ENCODE measurements at regions not wholly inside any gene's neighbourhood (a gene's known extent, or its start where the extent isn't known, plus 50 kb on each side); places are given as distances from the start of the nearest gene placed in this dataset.

- Histone ChIP-seq H3K4me3 (no peak overlapping the region), H3K36me3 (replicated peaks in 1 of 2; ENCODE audit: insufficient read depth in 1 of 2, low read depth in 2 of 2) (no peaks in the 10 kb centered on the region), H3K27ac (no peak overlapping the region), H3K27me3 (no peaks in the 10 kb centered on the region), H3K9me3 (no peaks in the 10 kb centered on the region), H3K4me1 (peaks cover 4% of the 10 kb centered on the region)
- intact Hi-C loops (cut with DNase I): no loop called here
- DNase-seq: peak in 3 of 4 donors; percentile 14 to 29 (median 18)
- 84 to 95% methylated on average over 1 of the region's 1 CpG for WGBS, 2 donors
- TF ChIP-seq CTCF (IDR thresholded peaks at IDR 0.05) (no peak), POLR2A (IDR thresholded peaks at IDR 0.05) (no peak)
- ATAC-seq: no peak
These were observed 124.2 kb upstream of the ADPGK start for GRCh38 chr15:72907733-72908132.

GRCh38 chr15:72902919-72903260 is 119.3 kb upstream of the ADPGK start:
- Histone ChIP-seq H3K9me3 (no peaks in the 10 kb centered on the region), H3K27ac (no peak overlapping the region), H3K4me3 (no peak overlapping the region), H3K36me3 (replicated peaks in 1 of 2; ENCODE audit: insufficient read depth in 1 of 2, low read depth in 2 of 2) (no peaks in the 10 kb centered on the region), H3K27me3 (no peaks in the 10 kb centered on the region), H3K4me1 (peaks cover 13% of the 10 kb centered on the region)
- TF ChIP-seq CTCF (IDR thresholded peaks at IDR 0.05) (no peak), POLR2A (IDR thresholded peaks at IDR 0.05) (no peak)
- ATAC-seq (no peak), DNase-seq (no peak)
- intact Hi-C loops (cut with DNase I): no loop called here
- WGBS, 2 donors: 68 to 71% methylated on average over 5 of the region's 5 CpGs

GRCh38 chr15:72902245-72902918 is 118.8 kb upstream of the ADPGK start:
- no peaks in the 10 kb centered on the region for H3K36me3 ChIP-seq (replicated peaks in 1 of 2; ENCODE audit: insufficient read depth in 1 of 2, low read depth in 2 of 2)
- H3K4me1 ChIP-seq: peaks cover 13% of the 10 kb centered on the region
- TF ChIP-seq CTCF (IDR thresholded peaks at IDR 0.05) (peak in 1 of 7 experiments; percentile 6), POLR2A (IDR thresholded peaks at IDR 0.05) (no peak)
- ATAC-seq (peak; percentile 82), DNase-seq (peak; percentile 31 to 45 (median 40))
- WGBS, 2 donors: 15 to 23% methylated on average over 15 of the region's 15 CpGs
- H3K27me3 ChIP-seq: no peaks in the 10 kb centered on the region
- intact Hi-C loops (cut with DNase I): no loop called here
- H3K27ac ChIP-seq: no peak overlapping the region
- no peak overlapping the region for H3K4me3 ChIP-seq
- no peaks in the 10 kb centered on the region for H3K9me3 ChIP-seq

- TF ChIP-seq CTCF (IDR thresholded peaks at IDR 0.05): no peak
- no peak for TF ChIP-seq POLR2A (IDR thresholded peaks at IDR 0.05)
- Histone ChIP-seq H3K4me1 (no peaks in the 10 kb centered on the region), H3K27me3 (no peaks in the 10 kb centered on the region), H3K36me3 (replicated peaks in 1 of 2; ENCODE audit: insufficient read depth in 1 of 2, low read depth in 2 of 2) (no peaks in the 10 kb centered on the region), H3K4me3 (no peak overlapping the region), H3K27ac (no peak overlapping the region), H3K9me3 (no peaks in the 10 kb centered on the region)
- DNase-seq (no peak), ATAC-seq (no peak)
- intact Hi-C loops (cut with DNase I): no loop called here
- 76 to 91% methylated on average over 2 of the region's 2 CpGs for WGBS, 2 donors
These were observed 109.4 kb upstream of the ADPGK start for GRCh38 chr15:72892986-72893385.

GRCh38 chr15:72890043-72890442 is 106.5 kb upstream of the ADPGK start:
- no peak for ATAC-seq
- 60 to 72% methylated on average over 12 of the region's 12 CpGs for WGBS, 2 donors
- no peak overlapping the region for H3K4me3 ChIP-seq

More at GRCh38 chr15:72890043-72890442, 106.5 kb upstream of the ADPGK start:
- no peaks in the 10 kb centered on the region for H3K36me3 ChIP-seq (replicated peaks in 1 of 2; ENCODE audit: insufficient read depth in 1 of 2, low read depth in 2 of 2)
- H3K4me1 ChIP-seq: no peaks in the 10 kb centered on the region
- DNase-seq: no peak
- no peaks in the 10 kb centered on the region for H3K27me3 ChIP-seq
- no peaks in the 10 kb centered on the region for H3K9me3 ChIP-seq
- intact Hi-C loops (cut with DNase I): no loop called here
- TF ChIP-seq CTCF (IDR thresholded peaks at IDR 0.05): no peak
- no peak for TF ChIP-seq POLR2A (IDR thresholded peaks at IDR 0.05)
- H3K27ac ChIP-seq: no peak overlapping the region

Data from body of pancreas (tissue), 4 donors.